H1 (cell line): ENCODE measurements at regions not wholly inside any gene's neighbourhood (a gene's known extent, or its start where the extent isn't known, plus 50 kb on each side); places are given as distances from the start of the nearest gene placed in this dataset.

Experiments
- CHD2 ChIP-seq: IDR thresholded peaks from 2 replicates; pipeline ENCODE4 v1.6.1; 2012; ENCODE audit warnings: low read length, improper control_type of control experiment
- HDAC2 ChIP-seq, 2 experiments: fragments of 300-600 bp in 1 of 2; sonication (generic) in 1 of 2; IDR thresholded peaks; 2 replicates each; pipeline ENCODE4 v1.6.1; 2011 to 2012; ENCODE audit warnings: low read depth in 2 of 2, low read length in 2 of 2, mild to moderate bottlenecking in 2 of 2, moderate library complexity in 2 of 2, borderline replicate concordance in 1 of 2, inconsistent platforms in 1 of 2
- KDM4A ChIP-seq: IDR thresholded peaks from one replicate; pipeline ENCODE4 v1.7.1; 2012; ENCODE audit warnings: low read depth, mild to moderate bottlenecking, moderate library complexity, low read length, inconsistent platforms; ENCODE audit not compliant: severe bottlenecking
- NRF1 ChIP-seq: IDR thresholded peaks from 2 replicates; pipeline ENCODE4 v1.6.1; 2011; ENCODE audit warnings: mild to moderate bottlenecking, low read depth, low read length, improper control_type of control experiment
- SIRT6 ChIP-seq: IDR thresholded peaks from one replicate; pipeline ENCODE4 v1.7.1; 2012; ENCODE audit warnings: low read length, inconsistent platforms
- TAF1 ChIP-seq: IDR thresholded peaks from 2 replicates; pipeline ENCODE4 v1.6.1; 2011; ENCODE audit warnings: mild to moderate bottlenecking, low read depth, low read length
- TF ChIP-seq, protein P1 (sequence below): fragments of 300-600 bp; sonication (generic); IDR thresholded peaks from 2 replicates; pipeline ENCODE4 v1.7.1; 2012; ENCODE audit warnings: low read length, moderate library complexity, mild to moderate bottlenecking, inconsistent platforms; ENCODE audit not compliant: insufficient replicate concordance

DNA sequence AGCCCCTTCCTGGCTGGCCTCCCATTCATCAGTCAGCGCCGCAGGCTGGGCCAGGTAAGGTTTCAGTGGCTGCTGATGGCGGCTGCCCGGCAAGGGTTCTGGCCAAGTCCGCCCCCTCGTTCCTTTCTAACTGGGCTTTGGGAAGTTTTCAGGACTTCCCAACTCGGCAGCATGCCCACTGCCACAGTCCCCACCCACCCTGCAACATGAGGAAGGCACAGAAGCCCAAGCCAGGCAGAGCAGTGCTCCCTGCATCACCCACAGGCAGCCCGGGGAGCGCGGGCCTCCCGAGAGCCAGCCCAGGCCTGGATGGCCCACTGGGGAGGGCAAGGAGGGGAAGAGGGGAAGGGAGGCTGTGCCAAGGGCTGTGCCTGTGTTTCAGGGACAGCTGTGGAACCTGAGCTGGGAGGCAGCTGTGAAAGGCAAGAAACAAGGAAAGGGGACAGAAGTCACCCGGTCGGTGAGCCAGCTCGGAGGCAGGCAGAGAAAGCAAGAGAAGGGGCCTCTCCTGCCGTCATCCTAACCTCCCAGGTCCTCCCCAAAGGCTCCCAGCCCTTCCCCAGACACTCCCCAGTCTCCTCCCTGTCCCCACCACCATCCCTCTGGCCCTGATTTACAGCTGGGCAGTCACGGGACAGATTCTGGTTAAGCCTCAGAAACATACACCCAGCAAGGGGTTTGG, 73.9 kb downstream of the CPN2 start (continued):
- TF ChIP-seq, protein P1, sequence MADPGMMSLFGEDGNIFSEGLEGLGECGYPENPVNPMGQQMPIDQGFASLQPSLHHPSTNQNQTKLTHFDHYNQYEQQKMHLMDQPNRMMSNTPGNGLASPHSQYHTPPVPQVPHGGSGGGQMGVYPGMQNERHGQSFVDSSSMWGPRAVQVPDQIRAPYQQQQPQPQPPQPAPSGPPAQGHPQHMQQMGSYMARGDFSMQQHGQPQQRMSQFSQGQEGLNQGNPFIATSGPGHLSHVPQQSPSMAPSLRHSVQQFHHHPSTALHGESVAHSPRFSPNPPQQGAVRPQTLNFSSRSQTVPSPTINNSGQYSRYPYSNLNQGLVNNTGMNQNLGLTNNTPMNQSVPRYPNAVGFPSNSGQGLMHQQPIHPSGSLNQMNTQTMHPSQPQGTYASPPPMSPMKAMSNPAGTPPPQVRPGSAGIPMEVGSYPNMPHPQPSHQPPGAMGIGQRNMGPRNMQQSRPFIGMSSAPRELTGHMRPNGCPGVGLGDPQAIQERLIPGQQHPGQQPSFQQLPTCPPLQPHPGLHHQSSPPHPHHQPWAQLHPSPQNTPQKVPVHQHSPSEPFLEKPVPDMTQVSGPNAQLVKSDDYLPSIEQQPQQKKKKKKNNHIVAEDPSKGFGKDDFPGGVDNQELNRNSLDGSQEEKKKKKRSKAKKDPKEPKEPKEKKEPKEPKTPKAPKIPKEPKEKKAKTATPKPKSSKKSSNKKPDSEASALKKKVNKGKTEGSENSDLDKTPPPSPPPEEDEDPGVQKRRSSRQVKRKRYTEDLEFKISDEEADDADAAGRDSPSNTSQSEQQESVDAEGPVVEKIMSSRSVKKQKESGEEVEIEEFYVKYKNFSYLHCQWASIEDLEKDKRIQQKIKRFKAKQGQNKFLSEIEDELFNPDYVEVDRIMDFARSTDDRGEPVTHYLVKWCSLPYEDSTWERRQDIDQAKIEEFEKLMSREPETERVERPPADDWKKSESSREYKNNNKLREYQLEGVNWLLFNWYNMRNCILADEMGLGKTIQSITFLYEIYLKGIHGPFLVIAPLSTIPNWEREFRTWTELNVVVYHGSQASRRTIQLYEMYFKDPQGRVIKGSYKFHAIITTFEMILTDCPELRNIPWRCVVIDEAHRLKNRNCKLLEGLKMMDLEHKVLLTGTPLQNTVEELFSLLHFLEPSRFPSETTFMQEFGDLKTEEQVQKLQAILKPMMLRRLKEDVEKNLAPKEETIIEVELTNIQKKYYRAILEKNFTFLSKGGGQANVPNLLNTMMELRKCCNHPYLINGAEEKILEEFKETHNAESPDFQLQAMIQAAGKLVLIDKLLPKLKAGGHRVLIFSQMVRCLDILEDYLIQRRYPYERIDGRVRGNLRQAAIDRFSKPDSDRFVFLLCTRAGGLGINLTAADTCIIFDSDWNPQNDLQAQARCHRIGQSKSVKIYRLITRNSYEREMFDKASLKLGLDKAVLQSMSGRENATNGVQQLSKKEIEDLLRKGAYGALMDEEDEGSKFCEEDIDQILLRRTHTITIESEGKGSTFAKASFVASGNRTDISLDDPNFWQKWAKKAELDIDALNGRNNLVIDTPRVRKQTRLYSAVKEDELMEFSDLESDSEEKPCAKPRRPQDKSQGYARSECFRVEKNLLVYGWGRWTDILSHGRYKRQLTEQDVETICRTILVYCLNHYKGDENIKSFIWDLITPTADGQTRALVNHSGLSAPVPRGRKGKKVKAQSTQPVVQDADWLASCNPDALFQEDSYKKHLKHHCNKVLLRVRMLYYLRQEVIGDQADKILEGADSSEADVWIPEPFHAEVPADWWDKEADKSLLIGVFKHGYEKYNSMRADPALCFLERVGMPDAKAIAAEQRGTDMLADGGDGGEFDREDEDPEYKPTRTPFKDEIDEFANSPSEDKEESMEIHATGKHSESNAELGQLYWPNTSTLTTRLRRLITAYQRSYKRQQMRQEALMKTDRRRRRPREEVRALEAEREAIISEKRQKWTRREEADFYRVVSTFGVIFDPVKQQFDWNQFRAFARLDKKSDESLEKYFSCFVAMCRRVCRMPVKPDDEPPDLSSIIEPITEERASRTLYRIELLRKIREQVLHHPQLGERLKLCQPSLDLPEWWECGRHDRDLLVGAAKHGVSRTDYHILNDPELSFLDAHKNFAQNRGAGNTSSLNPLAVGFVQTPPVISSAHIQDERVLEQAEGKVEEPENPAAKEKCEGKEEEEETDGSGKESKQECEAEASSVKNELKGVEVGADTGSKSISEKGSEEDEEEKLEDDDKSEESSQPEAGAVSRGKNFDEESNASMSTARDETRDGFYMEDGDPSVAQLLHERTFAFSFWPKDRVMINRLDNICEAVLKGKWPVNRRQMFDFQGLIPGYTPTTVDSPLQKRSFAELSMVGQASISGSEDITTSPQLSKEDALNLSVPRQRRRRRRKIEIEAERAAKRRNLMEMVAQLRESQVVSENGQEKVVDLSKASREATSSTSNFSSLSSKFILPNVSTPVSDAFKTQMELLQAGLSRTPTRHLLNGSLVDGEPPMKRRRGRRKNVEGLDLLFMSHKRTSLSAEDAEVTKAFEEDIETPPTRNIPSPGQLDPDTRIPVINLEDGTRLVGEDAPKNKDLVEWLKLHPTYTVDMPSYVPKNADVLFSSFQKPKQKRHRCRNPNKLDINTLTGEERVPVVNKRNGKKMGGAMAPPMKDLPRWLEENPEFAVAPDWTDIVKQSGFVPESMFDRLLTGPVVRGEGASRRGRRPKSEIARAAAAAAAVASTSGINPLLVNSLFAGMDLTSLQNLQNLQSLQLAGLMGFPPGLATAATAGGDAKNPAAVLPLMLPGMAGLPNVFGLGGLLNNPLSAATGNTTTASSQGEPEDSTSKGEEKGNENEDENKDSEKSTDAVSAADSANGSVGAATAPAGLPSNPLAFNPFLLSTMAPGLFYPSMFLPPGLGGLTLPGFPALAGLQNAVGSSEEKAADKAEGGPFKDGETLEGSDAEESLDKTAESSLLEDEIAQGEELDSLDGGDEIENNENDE = no peak
- TF ChIP-seq TAF1 = no peak
- TF ChIP-seq HDAC2 (IDR thresholded peaks at IDR 0.05; ENCODE audit: borderline replicate concordance in 1 of 2, low read depth in 2 of 2, low read length in 2 of 2) = no peak
- no peak for TF ChIP-seq KDM4A
- no peak for TF ChIP-seq CHD2
- no peak for TF ChIP-seq SIRT6
- TF ChIP-seq NRF1 = no peak
- TF ChIP-seq, all 59 proteins: peak for 0
